ENCODE measurements at regions not wholly inside any gene's neighbourhood (a gene's known extent, or its start where the extent isn't known, plus 50 kb on each side); places are given as distances from the start of the nearest gene placed in this dataset.
A peak's percentile ranks its signal among the peaks of the same experiment; 100 is the strongest.

GRCh38 chr2:106580241-106580640 lies 93.1 kb downstream of the CD8B2 start:
- Mint-ChIP-seq H3K4me1 (ENCODE audit: unreplicated experiment) (peaks cover 7% of the 10 kb centered on the region), H3K36me3 (ENCODE audit: low read depth, unreplicated experiment) (no peaks in the 10 kb centered on the region), H3K9me3 (ENCODE audit: unreplicated experiment) (no peaks in the 10 kb centered on the region), H3K4me3 (ENCODE audit: unreplicated experiment) (no peak overlapping the region), H3K27ac (ENCODE audit: unreplicated experiment) (no peak overlapping the region), H3K27me3 (ENCODE audit: unreplicated experiment) (peaks cover 7% of the 10 kb centered on the region)
- DNase-seq (ENCODE audit: low spot score), result no peak
- TF ChIP-seq CTCF (IDR thresholded peaks at IDR 0.05; ENCODE audit: unreplicated experiment), result no peak

- TF ChIP-seq CTCF (IDR thresholded peaks at IDR 0.05; ENCODE audit: unreplicated experiment), result no peak
- Mint-ChIP-seq H3K4me3 (ENCODE audit: unreplicated experiment) (peak overlapping the region; percentile 47), H3K36me3 (ENCODE audit: low read depth, unreplicated experiment) (no peaks in the 10 kb centered on the region), H3K9me3 (ENCODE audit: unreplicated experiment) (no peaks in the 10 kb centered on the region), H3K27ac (ENCODE audit: unreplicated experiment) (no peak overlapping the region), H3K27me3 (ENCODE audit: unreplicated experiment) (peaks cover 7% of the 10 kb centered on the region), H3K4me1 (ENCODE audit: unreplicated experiment) (peaks cover 7% of the 10 kb centered on the region)
- no peak for DNase-seq (ENCODE audit: low spot score)
These were observed 94.2 kb downstream of the CD8B2 start for GRCh38 chr2:106581328-106581727.

GRCh38 chr2:106581755-106582147 lies 94.6 kb downstream of the CD8B2 start:
- Mint-ChIP-seq H3K4me1 (ENCODE audit: unreplicated experiment) (peaks cover 7% of the 10 kb centered on the region), H3K36me3 (ENCODE audit: low read depth, unreplicated experiment) (no peaks in the 10 kb centered on the region), H3K9me3 (ENCODE audit: unreplicated experiment) (no peaks in the 10 kb centered on the region), H3K4me3 (ENCODE audit: unreplicated experiment) (peak overlapping the region; percentile 47), H3K27me3 (ENCODE audit: unreplicated experiment) (peaks cover 7% of the 10 kb centered on the region), H3K27ac (ENCODE audit: unreplicated experiment) (no peak overlapping the region)
- TF ChIP-seq CTCF (IDR thresholded peaks at IDR 0.05; ENCODE audit: unreplicated experiment), result no peak
- DNase-seq (ENCODE audit: low spot score), result no peak

- H3K27ac Mint-ChIP-seq (ENCODE audit: unreplicated experiment), result no peak overlapping the region
- DNase-seq (ENCODE audit: low spot score), result peak; percentile 78
- H3K36me3 Mint-ChIP-seq (ENCODE audit: low read depth, unreplicated experiment), result no peaks in the 10 kb centered on the region
- H3K4me3 Mint-ChIP-seq (ENCODE audit: unreplicated experiment), result peak overlapping the region; percentile 87
- peaks cover 7% of the 10 kb centered on the region for H3K4me1 Mint-ChIP-seq (ENCODE audit: unreplicated experiment)
- TF ChIP-seq CTCF (IDR thresholded peaks at IDR 0.05; ENCODE audit: unreplicated experiment), result peak; percentile 80
- peaks cover 7% of the 10 kb centered on the region for H3K27me3 Mint-ChIP-seq (ENCODE audit: unreplicated experiment)
- no peaks in the 10 kb centered on the region for H3K9me3 Mint-ChIP-seq (ENCODE audit: unreplicated experiment)
These were observed 95.3 kb downstream of the CD8B2 start for GRCh38 chr2:106582148-106583143.

GRCh38 chr2:106584304-106584954 lies 97.3 kb downstream of the CD8B2 start:
- peaks cover 10% of the 10 kb centered on the region for H3K4me1 Mint-ChIP-seq (ENCODE audit: unreplicated experiment)
- H3K27me3 Mint-ChIP-seq (ENCODE audit: unreplicated experiment), result peaks cover 7% of the 10 kb centered on the region
- H3K36me3 Mint-ChIP-seq (ENCODE audit: low read depth, unreplicated experiment), result no peaks in the 10 kb centered on the region
- no peak overlapping the region for H3K27ac Mint-ChIP-seq (ENCODE audit: unreplicated experiment)
- H3K9me3 Mint-ChIP-seq (ENCODE audit: unreplicated experiment), result no peaks in the 10 kb centered on the region
- DNase-seq (ENCODE audit: low spot score), result no peak
- H3K4me3 Mint-ChIP-seq (ENCODE audit: unreplicated experiment), result no peak overlapping the region
- no peak for TF ChIP-seq CTCF (IDR thresholded peaks at IDR 0.05; ENCODE audit: unreplicated experiment)

All from endothelial cell (in vitro differentiated cells).